Epithelial cell of esophagus (primary cell): ENCODE measurements at regions not wholly inside any gene's neighbourhood (a gene's known extent, or its start where the extent isn't known, plus 50 kb on each side); places are given as distances from the start of the nearest gene placed in this dataset.
"Not testable (repeated sequence)": the region's sequence is repeated elsewhere in the genome, so short reads cannot be mapped to it uniquely, and the experiment has no call there.

Experiments used
- DNase-seq: peaks from one replicate; pipeline ENCODE4 v3.0.0; 2010; ENCODE audit warnings: low read depth
- H3K4me3 ChIP-seq: 2 replicates; pipeline ENCODE4 v1.5.1; 2011; ENCODE audit warnings: mild to moderate bottlenecking, low read length, control low read depth
- TF ChIP-seq, protein P1 (sequence below): IDR thresholded peaks from 2 replicates; pipeline ENCODE4 v1.5.1; 2011; ENCODE audit warnings: low read depth, mild to moderate bottlenecking, low read length, control low read depth, inconsistent platforms; ENCODE audit not compliant: insufficient read depth; ENCODE audit errors: missing control alignments

DNA sequence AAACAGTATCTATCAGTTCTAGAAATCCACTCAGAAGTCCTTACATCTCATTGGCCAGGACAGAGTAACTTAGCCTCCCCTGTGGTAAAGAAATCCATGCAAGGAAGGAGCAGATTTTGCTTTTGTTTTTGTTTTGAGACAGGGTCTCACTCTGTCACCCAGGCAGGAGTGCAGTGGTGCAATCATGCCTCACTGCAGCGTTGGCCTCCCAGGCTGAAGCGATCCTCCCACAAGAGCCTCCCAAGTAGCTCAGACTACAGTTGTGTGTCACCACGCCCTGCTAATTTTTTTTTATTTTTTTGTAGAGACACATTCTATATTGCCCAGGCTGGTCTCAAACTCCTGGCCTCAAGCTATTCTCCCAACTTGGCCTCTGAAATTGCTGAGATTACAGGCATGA is 185.1 kb downstream of the NRP2 start:
- H3K4me3 ChIP-seq: no peak overlapping the region
- TF ChIP-seq, protein P1, sequence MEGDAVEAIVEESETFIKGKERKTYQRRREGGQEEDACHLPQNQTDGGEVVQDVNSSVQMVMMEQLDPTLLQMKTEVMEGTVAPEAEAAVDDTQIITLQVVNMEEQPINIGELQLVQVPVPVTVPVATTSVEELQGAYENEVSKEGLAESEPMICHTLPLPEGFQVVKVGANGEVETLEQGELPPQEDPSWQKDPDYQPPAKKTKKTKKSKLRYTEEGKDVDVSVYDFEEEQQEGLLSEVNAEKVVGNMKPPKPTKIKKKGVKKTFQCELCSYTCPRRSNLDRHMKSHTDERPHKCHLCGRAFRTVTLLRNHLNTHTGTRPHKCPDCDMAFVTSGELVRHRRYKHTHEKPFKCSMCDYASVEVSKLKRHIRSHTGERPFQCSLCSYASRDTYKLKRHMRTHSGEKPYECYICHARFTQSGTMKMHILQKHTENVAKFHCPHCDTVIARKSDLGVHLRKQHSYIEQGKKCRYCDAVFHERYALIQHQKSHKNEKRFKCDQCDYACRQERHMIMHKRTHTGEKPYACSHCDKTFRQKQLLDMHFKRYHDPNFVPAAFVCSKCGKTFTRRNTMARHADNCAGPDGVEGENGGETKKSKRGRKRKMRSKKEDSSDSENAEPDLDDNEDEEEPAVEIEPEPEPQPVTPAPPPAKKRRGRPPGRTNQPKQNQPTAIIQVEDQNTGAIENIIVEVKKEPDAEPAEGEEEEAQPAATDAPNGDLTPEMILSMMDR: no peak
- no peak for DNase-seq

DNA sequence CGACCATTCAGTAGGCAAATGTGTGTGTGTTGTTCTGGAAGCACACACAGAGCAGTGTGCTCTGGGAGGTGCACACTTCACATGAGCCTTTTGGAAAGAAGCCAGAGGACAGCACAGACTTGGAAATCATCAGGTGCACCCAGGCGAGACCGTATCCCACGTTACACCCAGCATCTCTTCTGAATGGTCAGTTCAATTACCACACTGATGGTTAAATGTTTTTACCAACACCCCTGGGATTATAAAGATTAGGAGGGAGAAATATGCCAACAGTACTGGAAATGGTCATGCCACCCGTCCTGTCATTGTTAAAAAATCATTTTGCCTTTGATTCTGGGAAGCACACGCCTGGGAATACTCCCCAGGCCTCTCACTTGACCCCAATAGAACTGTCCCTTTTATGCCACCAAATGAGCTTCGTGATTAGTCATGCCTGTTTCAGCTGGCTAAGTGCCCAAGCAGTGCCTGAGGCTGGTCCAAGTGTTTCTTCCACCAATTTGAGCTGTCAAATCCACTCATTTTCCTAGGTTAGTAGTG is 183.7 kb downstream of the NRP2 start:
- no peak overlapping the region for H3K4me3 ChIP-seq
- DNase-seq: peak; percentile 22
- TF ChIP-seq, protein P1: no peak

- no peak for DNase-seq
- no peak overlapping the region for H3K4me3 ChIP-seq
- TF ChIP-seq, protein P1: no peak
These were observed 182.8 kb downstream of the NRP2 start for GRCh38 chr2:205865056-205865455.

DNA sequence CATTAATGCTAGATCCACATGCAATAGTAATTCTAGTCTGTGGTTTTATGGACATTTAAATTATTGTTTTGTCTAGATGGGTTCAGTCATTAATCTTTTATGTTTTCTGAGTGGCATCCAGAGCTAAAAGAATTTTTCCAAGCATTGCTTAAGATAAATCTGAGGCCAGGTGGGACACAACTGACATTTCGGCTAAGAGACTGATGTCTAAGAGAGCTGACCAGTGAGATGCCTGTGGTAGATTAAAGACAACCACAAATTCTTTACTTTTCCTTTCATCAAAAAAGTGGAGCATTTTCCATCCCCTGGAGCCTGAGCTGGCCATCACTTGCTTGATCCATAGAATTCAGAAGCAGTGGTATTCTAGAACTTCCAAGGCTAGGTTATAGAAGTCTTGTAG is 182.2 kb downstream of the NRP2 start:
- TF ChIP-seq, protein P1: no peak
- H3K4me3 ChIP-seq: no peak overlapping the region
- DNase-seq: no peak

- not testable (repeated sequence) for DNase-seq, H3K4me3 ChIP-seq
These were observed 180.5 kb downstream of the NRP2 start for GRCh38 chr2:205862761-205863160.

DNA sequence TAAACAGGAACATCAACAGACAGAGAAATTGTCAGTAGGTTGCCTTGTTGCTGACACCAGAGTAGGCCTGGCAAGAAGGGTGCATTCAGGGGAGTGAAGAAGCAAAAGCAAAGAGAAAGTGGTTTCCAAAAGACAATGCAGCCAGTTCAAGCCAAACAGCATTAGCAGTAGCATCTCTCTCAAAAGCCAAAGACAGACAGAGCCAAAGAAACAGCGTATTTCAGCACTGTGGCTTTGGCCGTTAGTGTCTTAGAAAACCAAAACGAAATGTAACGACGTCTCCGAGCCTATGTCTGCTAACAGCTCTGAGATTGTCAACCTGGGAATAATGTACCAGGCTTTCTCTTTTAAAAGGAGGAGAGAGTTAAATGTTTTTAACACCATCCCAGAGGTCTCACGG is 178.6 kb downstream of the NRP2 start:
- no peak overlapping the region for H3K4me3 ChIP-seq
- no peak for DNase-seq
- TF ChIP-seq, protein P1: no peak

- no peak overlapping the region for H3K4me3 ChIP-seq
- TF ChIP-seq, protein P1: no peak
- DNase-seq: no peak
These were observed 177.9 kb downstream of the NRP2 start for GRCh38 chr2:205860181-205860580.
